Thoracic aorta (tissue), 2 donors: ENCODE measurements at regions not wholly inside any gene's neighbourhood (a gene's known extent, or its start where the extent isn't known, plus 50 kb on each side); places are given as distances from the start of the nearest gene placed in this dataset.
"Not testable (repeated sequence)": the region's sequence is repeated elsewhere in the genome, so short reads cannot be mapped to it uniquely, and the experiment has no call there.

Experiments used
- ATAC-seq: fragments of 150-250 bp; one replicate; pipeline ENCODE4 v1.8.0; 2017; ENCODE audit warnings: low read depth; ENCODE audit not compliant: insufficient number of reproducible peaks, low FRiP score
- DNase-seq: peaks from one replicate; pipeline ENCODE4 v3.0.0-alpha.2; 2020; ENCODE audit warnings: low spot score
- H3K27ac ChIP-seq, 2 donors: fragments of 200-600 bp; sonication (generic); 1 replicate in 1 of 2; 2 replicates in 1 of 2; pipeline ENCODE4 v1.5.1; 2016; ENCODE audit warnings: mild to moderate bottlenecking in 2 of 2, moderate library complexity in 2 of 2
- H3K27me3 ChIP-seq: fragments of 200-600 bp; sonication (generic); replicated peaks from 2 replicates; pipeline ENCODE4 v1.6.0; 2016; ENCODE audit warnings: mild to moderate bottlenecking; ENCODE audit not compliant: insufficient read depth
- H3K36me3 ChIP-seq: fragments of 200-600 bp; sonication (generic); one replicate; pipeline ENCODE4 v1.5.1; 2016
- H3K4me1 ChIP-seq, 2 donors: fragments of 200-600 bp; sonication (generic); 1 replicate in 1 of 2; 2 replicates in 1 of 2; pipeline versions ENCODE4 v1.5.1 to v1.6.0; 2016; ENCODE audit warnings: low read depth in 2 of 2, mild to moderate bottlenecking in 1 of 2; ENCODE audit not compliant: control insufficient read depth in 1 of 2
- H3K4me3 ChIP-seq: fragments of 200-600 bp; sonication (generic); 2 replicates; pipeline ENCODE4 v1.5.1; 2016; ENCODE audit warnings: mild to moderate bottlenecking
- H3K9me3 ChIP-seq: fragments of 200-600 bp; sonication (generic); 2 replicates; pipeline ENCODE4 v1.5.1; 2016
- TF ChIP-seq, protein P1 (sequence below): fragments of 200-600 bp; sonication (generic); IDR thresholded peaks from one replicate; pipeline ENCODE4 v1.5.1; 2019; ENCODE audit warnings: antibody characterized with exemption

GRCh38 chr6:13868236-13868635 is 53.9 kb upstream of the MCUR1 start:
- H3K27me3 ChIP-seq, result no peaks in the 10 kb centered on the region
- H3K27ac ChIP-seq, result no peak overlapping the region
- no peak for DNase-seq
- H3K36me3 ChIP-seq, result no peaks in the 10 kb centered on the region
- peaks cover 0 to 2% of the 10 kb centered on the region in 2 donors for H3K4me1 ChIP-seq
- no peaks in the 10 kb centered on the region for H3K9me3 ChIP-seq
- ATAC-seq, result no peak
- H3K4me3 ChIP-seq, result no peak overlapping the region
- TF ChIP-seq, protein P1, sequence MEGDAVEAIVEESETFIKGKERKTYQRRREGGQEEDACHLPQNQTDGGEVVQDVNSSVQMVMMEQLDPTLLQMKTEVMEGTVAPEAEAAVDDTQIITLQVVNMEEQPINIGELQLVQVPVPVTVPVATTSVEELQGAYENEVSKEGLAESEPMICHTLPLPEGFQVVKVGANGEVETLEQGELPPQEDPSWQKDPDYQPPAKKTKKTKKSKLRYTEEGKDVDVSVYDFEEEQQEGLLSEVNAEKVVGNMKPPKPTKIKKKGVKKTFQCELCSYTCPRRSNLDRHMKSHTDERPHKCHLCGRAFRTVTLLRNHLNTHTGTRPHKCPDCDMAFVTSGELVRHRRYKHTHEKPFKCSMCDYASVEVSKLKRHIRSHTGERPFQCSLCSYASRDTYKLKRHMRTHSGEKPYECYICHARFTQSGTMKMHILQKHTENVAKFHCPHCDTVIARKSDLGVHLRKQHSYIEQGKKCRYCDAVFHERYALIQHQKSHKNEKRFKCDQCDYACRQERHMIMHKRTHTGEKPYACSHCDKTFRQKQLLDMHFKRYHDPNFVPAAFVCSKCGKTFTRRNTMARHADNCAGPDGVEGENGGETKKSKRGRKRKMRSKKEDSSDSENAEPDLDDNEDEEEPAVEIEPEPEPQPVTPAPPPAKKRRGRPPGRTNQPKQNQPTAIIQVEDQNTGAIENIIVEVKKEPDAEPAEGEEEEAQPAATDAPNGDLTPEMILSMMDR, result no peak

GRCh38 chr6:13866301-13866700 is 51.9 kb upstream of the MCUR1 start:
- no peak overlapping the region for H3K27ac ChIP-seq
- ATAC-seq (no peak), DNase-seq (no peak)
- H3K27me3 ChIP-seq, result no peaks in the 10 kb centered on the region
- TF ChIP-seq, protein P1, result no peak
- H3K9me3 ChIP-seq, result no peaks in the 10 kb centered on the region
- no peaks in the 10 kb centered on the region for H3K4me1 ChIP-seq
- no peaks in the 10 kb centered on the region for H3K36me3 ChIP-seq
- no peak overlapping the region for H3K4me3 ChIP-seq

- H3K36me3 ChIP-seq, result no peaks in the 10 kb centered on the region
- no peaks in the 10 kb centered on the region for H3K4me1 ChIP-seq
- no peak overlapping the region for H3K27ac ChIP-seq
- ATAC-seq (no peak), DNase-seq (no peak)
- H3K4me3 ChIP-seq, result no peak overlapping the region
- no peaks in the 10 kb centered on the region for H3K9me3 ChIP-seq
- no peaks in the 10 kb centered on the region for H3K27me3 ChIP-seq
- TF ChIP-seq, protein P1, result no peak
These were observed 50.8 kb upstream of the MCUR1 start for GRCh38 chr6:13865141-13865540.

DNA sequence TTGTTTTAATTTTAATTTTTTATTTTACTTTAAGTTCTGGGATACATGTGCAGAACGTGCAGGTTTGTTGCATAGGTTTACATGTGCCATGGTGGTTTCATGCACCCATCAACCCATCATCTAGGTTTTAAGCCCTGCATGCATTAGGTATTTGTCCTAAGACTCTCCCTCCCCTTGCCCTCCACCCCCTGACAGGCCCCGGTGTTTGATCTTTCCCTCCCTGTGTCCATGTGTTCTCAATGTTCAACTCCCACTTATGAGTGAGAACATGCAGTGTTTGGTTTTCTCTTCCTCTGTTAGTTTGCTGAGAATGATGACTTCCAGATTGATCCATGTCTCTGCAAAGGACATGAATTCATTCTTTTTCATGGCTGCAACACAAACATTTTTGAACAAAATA is 50.3 kb upstream of the MCUR1 start:
- not testable (repeated sequence) for H3K4me1 ChIP-seq, H3K4me3 ChIP-seq, H3K9me3 ChIP-seq, H3K27me3 ChIP-seq, DNase-seq, H3K36me3 ChIP-seq, ATAC-seq, H3K27ac ChIP-seq
